ENCODE measurements at regions not wholly inside any gene's neighbourhood (a gene's known extent, or its start where the extent isn't known, plus 50 kb on each side); places are given as distances from the start of the nearest gene placed in this dataset.

DNA sequence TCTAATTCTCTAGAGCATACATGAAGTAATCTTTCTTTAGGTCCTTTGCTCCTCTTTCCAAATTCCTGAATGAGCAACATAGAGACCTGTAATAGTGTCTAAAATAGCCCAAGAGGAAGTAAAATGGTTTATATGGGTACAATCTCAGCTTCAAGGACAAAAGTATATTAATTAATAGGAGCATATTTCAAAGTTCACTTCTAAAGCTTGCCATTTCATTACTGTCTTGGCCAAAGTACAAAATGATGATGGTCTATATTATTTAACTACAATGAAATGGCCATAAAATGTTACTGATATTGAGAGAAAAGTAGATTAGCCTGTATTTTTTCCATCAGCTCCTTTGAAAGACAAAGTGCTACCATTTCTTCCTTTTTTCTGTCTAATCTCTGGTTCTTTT lies 410.4 kb upstream of the NOVA1 start:
- DNase-seq: no peak

DNA sequence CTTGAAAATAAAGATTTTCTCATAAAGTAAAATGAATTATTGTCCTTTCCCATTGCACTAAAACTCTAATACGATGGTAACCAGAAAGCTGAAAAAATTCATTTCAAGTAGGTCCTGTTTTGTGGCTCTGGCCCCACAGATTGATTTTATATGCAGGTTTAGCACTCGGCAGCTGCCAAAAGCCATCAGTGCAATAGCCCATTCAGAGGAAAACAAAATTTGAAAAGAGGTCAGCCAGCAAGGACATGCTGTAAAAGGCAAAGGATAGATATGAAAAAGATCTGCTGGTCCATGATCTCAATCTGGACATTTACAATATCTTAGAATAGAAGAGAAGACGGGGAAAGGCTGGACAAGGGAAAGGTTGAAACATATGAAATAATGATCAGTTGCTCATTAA lies 414.8 kb upstream of the NOVA1 start:
- no peak for DNase-seq

DNA sequence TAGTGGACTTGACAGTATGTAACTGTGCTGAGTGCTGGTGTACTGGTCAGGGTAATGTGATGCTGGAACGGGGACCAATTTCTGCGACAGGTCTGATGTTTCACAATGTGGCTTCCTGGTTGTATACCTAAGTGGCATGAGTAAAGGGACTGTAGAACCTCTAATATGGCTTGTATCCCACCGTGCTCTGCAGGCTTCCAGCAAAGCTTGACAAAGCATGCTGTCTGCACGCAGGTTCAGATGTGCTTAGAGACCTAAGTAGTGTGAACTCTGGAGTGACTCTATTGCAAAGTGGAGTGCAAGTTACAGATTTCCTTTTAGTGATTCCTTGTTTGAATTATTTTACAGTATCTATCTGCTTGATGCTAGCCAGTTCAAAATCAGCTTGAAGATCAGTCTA lies 415.8 kb upstream of the NOVA1 start:
- DNase-seq: no peak

DNA sequence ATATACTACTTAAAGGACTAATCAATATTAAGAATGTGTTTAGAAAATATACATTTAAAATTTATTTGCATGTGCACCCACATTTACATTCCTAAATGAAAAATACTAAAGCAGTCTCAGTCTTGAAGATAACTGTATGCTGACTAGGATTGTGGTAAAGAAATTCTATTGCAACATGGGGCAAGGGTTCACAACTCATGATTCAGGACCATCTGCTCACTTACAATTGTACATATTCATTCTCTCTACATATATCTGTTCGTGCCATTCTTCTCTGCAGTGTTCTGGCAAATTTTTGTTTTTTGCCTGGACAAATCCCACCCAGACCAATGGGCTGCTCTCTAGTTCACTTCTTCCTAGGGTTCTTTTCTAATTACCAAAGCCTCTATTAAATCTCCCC lies 417.2 kb upstream of the NOVA1 start:
- DNase-seq: no peak

DNA sequence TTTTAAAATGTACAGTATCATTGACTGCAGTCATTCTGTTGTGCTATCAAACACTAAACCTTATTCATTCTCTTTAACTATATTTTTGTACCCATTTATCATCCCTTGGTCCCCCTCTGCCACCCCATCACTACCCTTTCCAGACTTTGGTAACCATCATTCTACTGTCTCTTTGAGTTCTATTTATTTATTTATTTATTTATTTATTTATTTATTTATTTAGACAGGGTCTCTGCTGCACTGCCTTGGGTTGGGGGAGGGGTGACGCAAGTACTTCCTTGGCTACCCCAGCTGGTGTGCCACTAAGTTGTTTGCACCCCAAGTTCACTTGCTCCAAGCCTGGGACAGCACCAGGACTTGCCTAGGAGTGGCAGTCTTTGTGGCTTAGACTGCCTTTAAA lies 427.8 kb upstream of the NOVA1 start:
- DNase-seq: no peak

DNA sequence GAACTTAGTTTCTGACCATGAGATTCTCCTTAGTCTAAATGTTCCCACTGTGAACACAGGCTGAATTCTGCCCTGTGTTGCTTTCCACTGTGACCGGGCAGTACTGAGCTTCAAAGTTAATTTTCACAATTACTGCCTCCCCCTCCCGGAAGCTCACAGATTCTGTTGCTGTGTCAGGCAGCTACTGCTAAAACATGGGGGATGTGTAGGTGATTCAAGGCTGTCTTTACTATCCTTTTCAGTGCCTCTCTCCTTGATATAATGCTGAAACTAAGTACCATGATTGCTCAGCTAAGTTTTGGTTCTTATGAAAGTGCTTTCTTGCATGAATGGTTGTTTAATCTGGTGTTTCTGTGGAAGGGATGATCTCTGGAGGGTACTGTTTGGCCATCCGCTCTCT lies 428.3 kb upstream of the NOVA1 start:
- no peak for DNase-seq

DNA sequence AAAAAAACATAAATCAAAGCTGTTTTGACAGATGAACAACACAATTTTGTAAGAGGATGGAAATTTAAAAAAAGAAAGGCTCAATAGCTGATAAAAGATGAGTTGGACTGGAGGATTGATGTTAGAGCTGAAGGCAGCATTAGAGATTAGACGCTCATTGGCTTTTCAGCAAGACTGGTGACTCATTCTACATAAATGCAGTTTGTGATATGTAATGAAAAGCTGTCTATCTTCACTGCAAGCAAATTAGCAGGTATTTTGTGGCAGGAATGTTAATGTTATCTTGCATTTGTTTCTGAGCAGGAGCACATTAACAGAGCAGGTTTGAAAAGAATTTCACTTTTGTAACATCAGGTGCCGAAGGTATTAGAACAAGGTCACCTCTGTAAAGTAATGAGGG lies 442.7 kb upstream of the NOVA1 start:
- peak; percentile 71 for DNase-seq

DNA sequence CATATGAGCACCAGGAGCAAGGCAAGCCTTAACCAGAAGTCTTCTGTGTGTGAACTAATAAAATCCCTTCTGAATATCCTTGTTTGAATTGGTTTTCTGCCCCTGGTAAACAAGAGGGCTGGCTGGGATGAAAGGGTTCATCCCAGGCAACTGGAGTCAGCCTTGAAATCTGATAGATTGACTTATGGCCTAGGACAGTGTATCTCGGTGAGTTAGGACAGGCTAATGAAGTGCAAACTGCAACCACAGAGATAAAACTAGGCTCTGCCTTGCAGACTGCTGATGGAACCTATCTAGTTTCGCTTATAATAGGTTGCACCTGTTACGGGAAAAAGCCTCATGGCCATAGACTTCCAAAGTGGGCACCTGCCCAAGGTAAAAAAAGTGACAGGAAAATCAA lies 451.9 kb upstream of the NOVA1 start:
- no peak for DNase-seq

DNA sequence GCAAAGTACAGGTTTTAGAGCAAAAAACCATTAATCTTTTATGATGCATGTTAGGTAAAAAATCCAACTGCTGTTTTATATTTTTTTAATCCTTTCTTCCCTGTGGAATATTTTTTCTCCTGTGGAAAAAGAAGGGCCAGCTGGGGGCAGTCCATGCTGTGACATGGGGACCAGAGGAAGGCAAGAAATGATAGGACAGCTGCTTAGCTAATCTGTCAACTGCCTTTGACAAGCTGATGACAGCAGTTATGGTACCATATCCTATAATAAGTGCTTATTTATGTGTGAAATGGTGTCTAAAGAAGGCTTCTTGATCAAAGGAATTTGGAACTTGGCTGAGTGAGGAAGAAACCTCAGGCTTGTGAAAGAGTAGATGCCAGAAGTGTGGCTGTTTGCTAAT lies 452.4 kb upstream of the NOVA1 start:
- DNase-seq: no peak

DNA sequence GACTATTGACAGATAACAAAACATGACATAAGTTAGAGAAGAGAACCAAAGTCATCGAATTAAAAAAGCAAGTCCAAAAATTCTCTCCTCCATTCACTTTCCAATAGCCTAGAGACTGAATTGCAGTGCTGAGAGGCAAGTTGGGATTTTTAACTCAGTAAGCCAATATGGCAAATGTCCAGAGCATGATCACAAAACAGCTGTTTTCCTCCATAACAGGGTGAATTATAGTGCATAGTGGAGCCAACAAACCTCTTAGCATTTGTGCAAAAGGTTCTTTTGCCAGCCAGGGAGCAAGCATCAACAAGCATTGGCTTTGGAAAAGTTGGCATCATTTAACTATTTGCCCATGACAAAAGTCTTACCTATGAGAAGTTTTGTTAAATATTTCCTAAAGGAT lies 458.8 kb upstream of the NOVA1 start:
- DNase-seq: no peak

DNA sequence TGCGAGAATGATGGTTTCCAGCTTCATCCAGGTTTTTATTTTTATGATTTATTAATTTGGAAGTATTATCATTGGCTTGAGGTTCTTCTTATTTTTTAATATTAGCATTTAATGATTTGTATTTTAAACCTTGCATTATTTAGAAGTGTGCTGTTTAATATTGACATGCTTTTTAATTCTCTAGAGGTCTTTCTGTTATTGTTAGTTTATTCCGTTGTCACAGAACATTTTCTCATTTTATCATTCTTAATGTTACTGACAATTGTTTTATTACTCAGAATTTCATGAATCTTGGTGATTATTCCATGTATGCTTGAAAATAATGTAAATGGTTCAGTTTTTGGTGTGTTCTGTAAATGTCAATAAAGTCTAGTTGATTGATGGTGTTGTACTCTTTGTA lies 463.5 kb upstream of the NOVA1 start:
- no peak for DNase-seq

DNA sequence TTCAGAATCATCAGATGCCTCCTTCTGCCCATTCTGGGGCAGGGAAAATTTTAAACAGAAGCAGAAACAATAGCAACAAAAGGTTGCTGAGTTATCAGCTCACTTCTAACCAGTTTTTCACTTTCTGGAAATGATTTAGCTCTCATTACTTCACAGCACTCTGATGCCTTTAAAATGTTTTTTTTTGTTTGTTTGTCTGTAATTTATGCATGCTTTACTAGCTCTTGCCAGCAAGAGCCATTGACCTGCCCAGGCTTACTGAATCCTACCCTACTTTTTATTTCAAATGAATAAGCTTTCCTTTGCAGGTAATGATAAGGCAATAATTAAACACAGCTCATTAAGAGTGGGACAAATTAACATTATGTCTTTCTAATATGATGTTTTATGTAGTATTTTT lies 466.1 kb upstream of the NOVA1 start:
- no peak for DNase-seq

DNA sequence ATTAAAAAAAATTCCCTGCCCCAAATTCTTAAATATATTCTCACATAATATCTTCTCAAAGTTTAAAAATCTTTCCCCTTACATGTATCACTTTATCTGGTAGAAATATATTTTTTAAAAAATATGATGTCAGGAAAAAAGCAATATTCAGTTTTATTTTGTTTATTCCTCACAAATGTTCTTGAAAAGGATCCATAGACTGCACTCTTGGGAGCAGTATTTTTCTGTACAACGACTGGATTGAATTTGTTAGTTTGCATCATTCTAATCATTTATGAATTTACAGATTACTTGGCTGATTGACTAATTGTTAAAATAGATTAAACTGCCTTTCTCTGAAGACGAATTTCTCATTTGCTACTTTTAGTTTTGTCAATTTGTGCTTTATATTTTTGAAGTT lies 468.1 kb upstream of the NOVA1 start:
- DNase-seq: no peak

DNA sequence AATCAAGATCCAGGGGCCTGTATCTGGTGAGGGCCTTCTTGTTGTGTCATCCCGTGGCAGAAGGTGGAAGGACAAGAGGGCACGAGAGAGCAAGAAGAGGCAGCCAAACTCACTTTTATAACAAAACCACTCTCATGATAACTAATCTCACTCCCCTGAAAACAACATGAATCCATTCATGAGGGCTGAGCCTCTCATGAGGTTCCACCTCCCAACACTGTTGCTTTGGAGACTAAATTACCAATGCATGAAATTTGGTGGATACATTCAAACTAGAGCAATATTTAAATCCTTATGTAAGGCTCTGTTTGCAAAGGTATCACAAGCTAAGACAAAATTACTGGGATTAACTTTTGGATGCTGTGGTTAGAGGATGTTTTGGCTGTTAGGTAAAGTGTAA lies 470.1 kb upstream of the NOVA1 start:
- no peak for DNase-seq

DNA sequence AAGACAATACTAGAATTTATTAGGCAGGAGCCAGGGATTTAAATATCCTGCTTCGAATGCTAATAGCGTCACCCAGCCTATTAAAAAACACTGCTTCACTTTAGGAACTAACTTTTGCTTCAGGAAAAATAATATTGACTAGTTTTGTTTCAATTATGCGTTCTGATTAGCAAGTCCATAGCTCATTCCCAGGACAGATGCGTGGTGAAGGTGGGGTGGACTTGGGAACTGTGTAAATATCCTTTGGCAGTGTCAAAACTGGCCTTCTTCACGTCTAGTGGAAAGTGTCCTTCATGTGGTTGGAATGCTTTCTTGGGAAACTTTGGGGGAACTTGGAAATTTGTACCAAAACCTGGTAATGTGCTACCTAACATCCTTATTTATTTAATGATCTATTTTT lies 474.8 kb upstream of the NOVA1 start:
- DNase-seq: no peak

DNA sequence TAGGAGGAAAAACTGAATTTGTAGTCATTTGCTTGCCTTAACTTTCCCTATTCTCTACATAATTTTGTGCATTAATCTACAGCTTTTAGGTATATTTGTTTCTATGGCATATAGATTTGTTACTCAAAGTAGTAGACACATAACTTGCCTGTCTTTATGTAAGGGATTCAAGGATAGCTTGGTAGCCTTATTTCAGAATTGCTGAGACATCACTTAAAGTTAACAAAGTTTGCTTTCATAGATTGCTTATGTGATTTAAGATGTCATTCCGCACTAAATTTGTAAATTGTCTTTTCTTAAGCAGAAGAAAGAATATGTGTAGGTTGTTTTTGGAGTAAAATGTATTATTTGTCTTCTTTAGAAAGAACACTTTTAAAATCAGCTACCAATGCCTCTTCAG lies 477.7 kb upstream of the NOVA1 start:
- no peak for DNase-seq

DNA sequence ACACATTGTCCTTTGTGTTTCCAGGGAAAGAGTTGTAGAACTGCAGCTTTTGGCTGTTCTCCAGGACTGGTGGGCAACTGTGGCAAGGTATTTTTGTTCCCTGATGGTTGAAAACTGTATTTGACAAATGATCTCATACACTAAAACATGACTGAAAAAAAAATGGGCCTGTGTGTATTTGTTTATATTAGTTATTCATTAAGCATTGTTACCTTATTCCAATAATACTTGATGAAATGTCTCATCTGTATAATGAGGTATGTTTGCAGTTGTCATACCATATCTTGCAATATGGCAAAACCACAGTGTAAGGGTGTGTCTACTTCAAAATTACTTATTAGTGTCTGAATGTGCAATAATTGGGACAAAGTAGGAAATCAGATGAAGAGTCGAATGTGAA lies 479.4 kb upstream of the NOVA1 start:
- peak; percentile 68 for DNase-seq

DNA sequence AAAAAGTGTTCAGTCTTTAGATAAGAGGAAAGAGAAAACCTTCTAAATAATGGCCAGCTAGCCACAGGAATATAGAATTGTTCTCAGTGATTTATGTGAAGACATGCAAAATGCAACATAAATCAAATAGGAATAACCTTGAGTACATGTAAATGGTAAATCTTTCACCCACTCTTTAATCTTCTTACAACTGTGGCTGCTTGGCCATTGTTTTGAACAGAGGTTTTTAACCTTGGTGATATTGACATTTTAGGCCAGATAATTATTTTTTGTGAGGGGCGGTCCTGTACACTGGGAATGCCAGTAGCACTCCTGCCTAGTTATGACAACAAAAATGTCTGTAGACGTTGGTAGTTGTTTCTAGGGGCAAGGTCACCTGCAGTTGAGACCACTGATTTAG lies 479.9 kb upstream of the NOVA1 start:
- DNase-seq: no peak

DNA sequence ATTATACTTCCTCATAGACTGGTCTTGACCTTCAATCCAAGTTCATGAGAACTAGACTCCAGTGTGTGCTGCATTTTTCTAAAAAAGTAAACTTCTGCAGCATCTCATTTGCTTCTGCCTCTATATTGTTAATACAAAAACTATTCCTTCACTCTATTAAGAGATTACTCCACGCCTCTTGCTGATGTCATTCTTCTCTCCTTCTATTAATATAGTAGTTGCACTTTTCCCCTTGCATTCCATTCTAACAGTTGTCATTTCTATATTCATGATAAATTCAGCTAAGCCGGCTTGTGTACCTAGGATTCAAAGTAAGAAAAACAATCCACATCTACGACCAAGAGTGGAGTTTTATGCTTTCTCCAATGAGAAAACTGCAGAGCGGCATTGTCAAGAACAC lies 480.4 kb upstream of the NOVA1 start:
- DNase-seq: peak; percentile 64

DNA sequence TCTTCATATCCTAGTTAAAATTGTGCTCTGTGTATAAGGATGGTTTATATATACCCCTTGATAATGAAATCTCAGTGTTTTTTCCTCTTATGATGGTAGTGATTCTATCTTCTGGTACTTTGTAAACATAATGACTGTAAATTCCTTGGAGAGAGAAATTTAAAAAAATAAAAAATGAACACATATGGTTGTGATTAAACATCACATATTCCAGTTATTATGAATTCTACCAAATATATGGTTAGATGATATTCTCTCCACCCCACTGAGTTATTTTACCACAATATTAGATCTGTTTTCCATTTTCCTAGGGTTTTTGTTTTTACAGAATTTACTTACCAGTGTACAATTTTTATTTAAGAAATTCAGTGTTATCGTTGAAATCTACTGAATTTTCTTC lies 481.9 kb upstream of the NOVA1 start:
- no peak for DNase-seq

DNA sequence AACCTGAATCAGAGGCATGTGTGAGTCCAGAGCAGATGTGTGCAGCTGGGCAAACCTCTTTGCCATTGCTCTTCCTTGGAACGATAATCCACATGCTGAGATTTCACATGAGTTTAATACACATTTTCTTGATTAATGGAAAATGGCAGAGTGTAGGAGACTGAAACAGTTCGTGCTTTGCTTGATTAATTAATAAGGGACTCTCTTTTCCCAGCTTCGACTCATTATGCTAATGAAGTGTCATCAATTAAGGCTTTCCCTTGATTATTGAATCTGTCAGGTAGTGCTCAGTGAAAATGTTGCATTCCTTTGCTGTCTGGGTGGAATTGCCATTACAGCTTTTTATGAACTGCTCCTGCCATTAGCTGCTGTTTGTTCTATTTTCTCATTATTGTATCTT lies 487.7 kb upstream of the NOVA1 start:
- no peak for DNase-seq

DNA sequence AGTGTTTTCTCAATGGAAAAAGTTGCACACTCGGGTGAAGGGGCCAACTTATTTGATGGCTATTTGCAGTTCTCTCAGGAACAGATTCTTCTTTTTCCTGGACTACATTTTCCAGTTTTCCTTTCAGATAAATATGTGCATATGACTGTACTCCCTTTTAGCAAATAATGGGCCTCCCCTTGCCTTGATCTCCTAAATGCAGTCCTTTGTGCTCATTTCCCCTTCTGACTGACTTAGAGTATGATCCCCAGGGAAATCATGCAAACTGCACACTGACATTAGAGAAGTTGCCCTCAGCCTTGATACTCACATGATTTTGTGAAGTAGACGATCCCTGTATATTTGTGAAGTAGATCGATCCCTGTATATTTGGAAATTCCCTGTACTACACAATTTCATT lies 492.9 kb upstream of the NOVA1 start:
- DNase-seq: no peak

DNA sequence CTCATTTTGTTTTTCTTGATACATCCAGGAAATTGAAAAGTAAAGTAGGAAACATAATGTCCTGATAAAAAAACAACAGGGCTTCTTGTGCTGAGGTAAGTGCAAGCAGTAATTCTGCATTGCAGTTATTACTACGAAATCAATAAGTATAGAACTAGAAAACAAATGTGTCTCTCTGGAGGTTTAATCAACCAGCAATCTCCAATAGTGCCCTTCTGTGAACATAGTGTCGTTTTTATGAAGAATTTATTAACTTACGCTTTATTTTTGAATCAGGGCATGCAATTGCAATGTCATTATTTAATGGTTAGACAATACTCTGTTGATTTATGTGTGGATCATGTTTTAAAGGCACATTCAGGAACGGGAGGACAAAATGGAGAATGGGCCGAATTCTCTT lies 494.1 kb upstream of the NOVA1 start:
- DNase-seq: no peak

DNA sequence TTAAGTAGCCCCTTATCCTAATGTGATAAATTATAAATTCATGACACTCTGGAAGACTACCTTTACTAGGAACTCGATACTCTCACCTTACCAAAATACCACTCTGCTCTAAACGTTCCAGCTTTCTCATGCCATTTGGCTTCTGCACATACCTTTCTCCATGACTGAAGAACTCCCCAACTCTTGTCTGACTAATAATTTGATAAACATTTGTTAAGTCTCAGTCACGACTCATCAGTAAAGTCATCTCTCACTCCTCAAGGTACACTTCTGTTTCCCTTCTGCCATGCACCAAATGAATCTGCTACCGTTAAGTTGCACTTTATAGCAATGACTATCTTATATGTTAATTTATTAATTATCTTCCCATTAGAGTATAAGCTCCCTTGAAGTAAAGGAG lies 498.3 kb upstream of the NOVA1 start:
- peak; percentile 10 for DNase-seq

DNA sequence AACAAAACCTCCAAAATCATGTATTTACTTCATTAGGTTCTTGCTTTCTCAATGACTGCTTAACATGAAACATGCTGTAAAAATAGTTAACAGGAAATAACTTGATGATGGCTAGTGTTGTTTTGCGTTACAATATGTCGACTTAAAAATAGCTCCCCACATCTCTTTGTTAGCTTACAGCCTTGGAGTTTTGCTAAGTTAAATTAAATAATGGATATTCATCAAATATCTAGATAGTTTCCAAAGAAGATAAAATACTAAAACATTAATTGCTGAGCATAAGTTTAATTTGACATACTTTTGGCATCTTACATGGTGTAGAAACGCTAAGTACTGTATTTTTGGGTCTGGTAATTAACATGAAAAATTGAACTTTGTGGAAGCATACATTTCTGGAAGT lies 500.6 kb upstream of the NOVA1 start:
- no peak for DNase-seq

DNA sequence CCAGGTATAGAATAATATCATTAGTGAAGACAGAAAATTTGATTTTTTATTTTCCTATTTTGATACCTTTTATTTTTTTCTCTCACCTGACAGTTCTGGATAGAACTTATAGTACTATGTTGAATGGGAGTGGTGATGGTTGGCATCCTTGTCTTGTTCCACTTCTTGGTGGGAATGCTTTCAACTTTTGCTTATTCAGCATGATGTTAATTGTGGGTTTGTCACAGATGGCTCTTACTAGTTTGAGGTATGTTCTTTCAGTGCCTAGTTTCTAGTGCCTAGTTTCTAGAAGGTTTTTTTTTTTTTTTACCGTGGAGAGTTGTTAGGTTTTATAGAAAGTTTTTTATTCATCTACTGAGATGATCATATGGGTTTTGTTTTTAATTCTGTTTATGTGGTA lies 516.3 kb upstream of the NOVA1 start:
- DNase-seq: no peak

DNA sequence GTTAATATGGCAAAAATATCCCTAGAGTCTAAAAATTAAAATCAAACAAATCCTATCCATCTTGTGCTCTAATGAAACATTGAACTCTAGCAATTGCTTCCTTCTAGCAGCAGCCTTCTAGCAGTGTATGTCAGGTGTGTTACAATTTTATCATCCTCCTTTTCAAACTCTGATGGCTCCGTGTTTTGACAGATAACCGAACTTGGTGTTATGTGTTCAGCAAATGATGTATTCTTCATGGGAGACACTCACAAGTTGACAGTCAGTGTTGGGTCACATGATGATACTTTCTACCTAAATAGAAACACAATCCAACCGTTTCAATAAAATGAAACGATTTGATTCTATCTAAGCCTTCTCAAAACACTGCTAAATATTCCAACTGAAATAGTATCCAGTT lies 525.3 kb upstream of the NOVA1 start:
- DNase-seq: no peak

Data from kidney glomerular epithelial cell (primary cell).